ENCODE measurements at regions not wholly inside any gene's neighbourhood (a gene's known extent, or its start where the extent isn't known, plus 50 kb on each side); places are given as distances from the start of the nearest gene placed in this dataset.

DNA sequence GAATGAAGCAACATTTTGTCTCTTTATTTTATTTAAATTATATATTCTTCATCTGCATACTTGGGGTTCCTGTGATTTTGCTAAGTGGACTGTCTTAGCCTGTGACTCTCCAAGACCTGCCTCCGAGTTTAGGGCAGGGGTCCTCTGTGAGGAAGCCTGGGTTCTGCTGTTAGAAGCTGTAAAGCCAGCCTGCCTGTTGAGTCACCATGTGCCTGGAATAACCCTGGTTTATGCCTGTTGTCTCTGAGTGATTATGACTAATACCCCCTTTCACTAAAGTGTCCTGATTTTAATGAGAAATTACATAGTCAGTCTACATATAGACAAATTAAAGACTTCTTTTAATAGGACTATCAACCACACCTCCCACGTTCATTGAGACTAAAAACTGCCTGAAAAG lies 369.1 kb downstream of the ZNF521 start (continued):
- TF ChIP-seq, protein P1, sequence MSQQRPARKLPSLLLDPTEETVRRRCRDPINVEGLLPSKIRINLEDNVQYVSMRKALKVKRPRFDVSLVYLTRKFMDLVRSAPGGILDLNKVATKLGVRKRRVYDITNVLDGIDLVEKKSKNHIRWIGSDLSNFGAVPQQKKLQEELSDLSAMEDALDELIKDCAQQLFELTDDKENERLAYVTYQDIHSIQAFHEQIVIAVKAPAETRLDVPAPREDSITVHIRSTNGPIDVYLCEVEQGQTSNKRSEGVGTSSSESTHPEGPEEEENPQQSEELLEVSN (IDR thresholded peaks at IDR 0.05): no peak
- TF ChIP-seq CHD2 (IDR thresholded peaks at IDR 0.05; ENCODE audit: low read length): no peak
- TF ChIP-seq NRF1 (IDR thresholded peaks at IDR 0.05; ENCODE audit: low read depth, low read length): no peak
- TF ChIP-seq GTF2F1 (IDR thresholded peaks at IDR 0.05; ENCODE audit: borderline replicate concordance, low read depth, low read length): no peak
- TF ChIP-seq MAFK (IDR thresholded peaks at IDR 0.05; ENCODE audit: low read depth, low read length): no peak
